ENCODE measurements at regions not wholly inside any gene's neighbourhood (a gene's known extent, or its start where the extent isn't known, plus 50 kb on each side); places are given as distances from the start of the nearest gene placed in this dataset.

DNA sequence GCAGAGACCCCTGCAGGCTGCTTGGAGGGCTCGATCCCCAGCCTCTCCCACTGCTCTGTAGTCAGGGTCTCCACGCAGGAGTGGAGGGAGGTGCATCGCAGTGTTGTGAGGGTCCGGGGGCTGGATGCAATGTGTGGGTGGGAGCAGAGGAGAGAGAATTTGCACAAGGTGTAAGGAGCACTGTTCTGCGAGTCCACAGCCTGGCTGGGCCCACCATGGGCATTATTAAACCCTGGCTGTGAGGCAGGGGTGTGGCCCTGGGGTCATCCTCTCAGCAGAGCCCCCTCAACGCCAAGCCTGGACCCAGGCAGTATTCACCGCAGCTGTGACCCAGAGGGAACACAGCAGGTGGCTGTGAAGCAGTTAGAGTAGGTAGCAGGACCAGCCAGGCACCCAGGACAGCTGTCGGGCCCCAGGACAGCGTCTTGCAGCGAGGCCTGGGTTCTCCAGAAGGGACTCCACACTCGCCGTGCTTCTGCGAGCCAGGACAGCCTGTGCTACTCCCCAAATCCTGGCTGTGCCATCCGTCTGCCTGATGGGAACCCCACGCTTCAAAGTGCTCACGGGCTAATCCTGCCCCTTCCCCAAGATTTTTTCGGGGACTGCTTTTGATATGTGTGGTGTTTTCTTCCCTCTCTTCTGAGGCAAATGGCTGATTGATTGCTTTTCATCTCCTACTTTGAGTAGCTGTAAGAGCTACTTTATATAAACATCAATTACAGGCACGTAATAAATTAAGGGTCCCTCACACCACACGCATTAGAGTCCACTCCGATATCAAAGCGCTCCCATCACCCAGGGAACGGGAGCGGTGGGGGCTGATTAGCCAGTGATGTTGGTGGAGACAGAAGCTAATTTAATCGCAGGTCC is 100.9 kb upstream of the GSE1 start:
- H3K4me3 ChIP-seq (ENCODE audit: low read length), result no peak overlapping the region
- H3K4me2 ChIP-seq (ENCODE audit: low read length), result no peak overlapping the region
- no peak overlapping the region for H2AFZ ChIP-seq (ENCODE audit: low read depth, low read length)
- H3K4me1 ChIP-seq (ENCODE audit: low read length), result no peaks in the 10 kb centered on the region
- H3K9me3 ChIP-seq (ENCODE audit: insufficient read depth, low read length), result no peaks in the 10 kb centered on the region
- no peaks in the 10 kb centered on the region for H3K79me2 ChIP-seq (ENCODE audit: low read length)
- H3K36me3 ChIP-seq (replicated peaks; ENCODE audit: low read depth, low read length), result no peaks in the 10 kb centered on the region
- H3K27me3 ChIP-seq (ENCODE audit: low read depth, low read length), result peaks cover 5% of the 10 kb centered on the region
- no peak overlapping the region for H3K9ac ChIP-seq (ENCODE audit: low read length)
- no peak overlapping the region for H3K27ac ChIP-seq (ENCODE audit: low read length)
- no peak for TF ChIP-seq EZH2phosphoT487 (IDR thresholded peaks at IDR 0.05; ENCODE audit: low read depth)
- TF ChIP-seq, protein P1, sequence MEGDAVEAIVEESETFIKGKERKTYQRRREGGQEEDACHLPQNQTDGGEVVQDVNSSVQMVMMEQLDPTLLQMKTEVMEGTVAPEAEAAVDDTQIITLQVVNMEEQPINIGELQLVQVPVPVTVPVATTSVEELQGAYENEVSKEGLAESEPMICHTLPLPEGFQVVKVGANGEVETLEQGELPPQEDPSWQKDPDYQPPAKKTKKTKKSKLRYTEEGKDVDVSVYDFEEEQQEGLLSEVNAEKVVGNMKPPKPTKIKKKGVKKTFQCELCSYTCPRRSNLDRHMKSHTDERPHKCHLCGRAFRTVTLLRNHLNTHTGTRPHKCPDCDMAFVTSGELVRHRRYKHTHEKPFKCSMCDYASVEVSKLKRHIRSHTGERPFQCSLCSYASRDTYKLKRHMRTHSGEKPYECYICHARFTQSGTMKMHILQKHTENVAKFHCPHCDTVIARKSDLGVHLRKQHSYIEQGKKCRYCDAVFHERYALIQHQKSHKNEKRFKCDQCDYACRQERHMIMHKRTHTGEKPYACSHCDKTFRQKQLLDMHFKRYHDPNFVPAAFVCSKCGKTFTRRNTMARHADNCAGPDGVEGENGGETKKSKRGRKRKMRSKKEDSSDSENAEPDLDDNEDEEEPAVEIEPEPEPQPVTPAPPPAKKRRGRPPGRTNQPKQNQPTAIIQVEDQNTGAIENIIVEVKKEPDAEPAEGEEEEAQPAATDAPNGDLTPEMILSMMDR (IDR thresholded peaks at IDR 0.05; ENCODE audit: low read depth, low read length), result no peak
- H4K20me1 ChIP-seq (ENCODE audit: insufficient read depth, low read length), result no peaks in the 10 kb centered on the region

DNA sequence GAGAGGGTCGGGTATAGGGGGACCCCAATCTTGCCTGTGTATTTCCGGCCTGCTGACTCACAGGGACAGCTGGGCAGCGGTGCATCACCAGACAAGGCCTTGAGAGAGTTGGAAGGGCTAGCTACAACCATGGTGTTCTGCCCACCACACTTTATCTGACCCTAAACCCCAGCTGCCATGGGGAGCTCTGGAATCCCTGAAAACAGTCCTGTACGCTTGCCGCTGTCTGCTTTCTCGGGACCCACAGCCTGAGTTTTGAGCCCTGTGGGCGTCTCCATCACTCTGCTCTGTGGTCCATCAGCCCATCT is 100.4 kb upstream of the GSE1 start:
- Histone ChIP-seq H3K4me1 (ENCODE audit: low read length) (no peaks in the 10 kb centered on the region), H4K20me1 (ENCODE audit: insufficient read depth, low read length) (no peaks in the 10 kb centered on the region), H3K9me3 (ENCODE audit: insufficient read depth, low read length) (no peaks in the 10 kb centered on the region), H3K27me3 (ENCODE audit: low read depth, low read length) (peaks cover 5% of the 10 kb centered on the region), H2AFZ (ENCODE audit: low read depth, low read length) (no peak overlapping the region), H3K27ac (ENCODE audit: low read length) (no peak overlapping the region), H3K36me3 (replicated peaks; ENCODE audit: low read depth, low read length) (no peaks in the 10 kb centered on the region), H3K4me3 (ENCODE audit: low read length) (no peak overlapping the region), H3K79me2 (ENCODE audit: low read length) (no peaks in the 10 kb centered on the region), H3K4me2 (ENCODE audit: low read length) (no peak overlapping the region), H3K9ac (ENCODE audit: low read length) (no peak overlapping the region)
- TF ChIP-seq EZH2phosphoT487 (IDR thresholded peaks at IDR 0.05; ENCODE audit: low read depth), result no peak
- TF ChIP-seq, protein P1 (IDR thresholded peaks at IDR 0.05; ENCODE audit: low read depth, low read length), result no peak

DNA sequence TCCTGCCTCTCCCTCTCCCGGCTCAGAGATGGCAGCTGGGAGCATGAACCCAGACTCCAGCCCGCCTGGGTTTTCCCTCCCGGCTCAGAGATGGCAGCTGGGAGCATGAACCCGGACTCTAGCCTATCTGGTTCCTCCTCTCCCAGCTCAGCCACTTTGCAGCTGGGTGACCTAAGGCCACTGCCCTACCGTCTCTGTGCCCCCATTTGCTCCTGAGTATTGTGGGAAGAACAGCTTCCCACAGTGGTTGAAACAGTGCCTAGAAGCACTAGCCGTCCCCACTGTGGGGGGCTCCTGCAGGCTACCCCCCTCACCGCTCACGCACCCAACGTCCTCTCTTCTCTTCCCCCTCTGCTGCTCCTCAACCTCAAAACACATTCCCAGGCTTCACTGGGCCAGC is 99.9 kb upstream of the GSE1 start:
- no peak overlapping the region for H3K9ac ChIP-seq (ENCODE audit: low read length)
- H3K27ac ChIP-seq (ENCODE audit: low read length), result no peak overlapping the region
- H3K4me3 ChIP-seq (ENCODE audit: low read length), result no peak overlapping the region
- H3K4me1 ChIP-seq (ENCODE audit: low read length), result no peaks in the 10 kb centered on the region
- H3K9me3 ChIP-seq (ENCODE audit: insufficient read depth, low read length), result no peaks in the 10 kb centered on the region
- no peak overlapping the region for H2AFZ ChIP-seq (ENCODE audit: low read depth, low read length)
- H3K4me2 ChIP-seq (ENCODE audit: low read length), result no peak overlapping the region
- TF ChIP-seq, protein P1 (IDR thresholded peaks at IDR 0.05; ENCODE audit: low read depth, low read length), result no peak
- TF ChIP-seq EZH2phosphoT487 (IDR thresholded peaks at IDR 0.05; ENCODE audit: low read depth), result no peak
- H3K79me2 ChIP-seq (ENCODE audit: low read length), result no peaks in the 10 kb centered on the region
- no peaks in the 10 kb centered on the region for H3K36me3 ChIP-seq (replicated peaks; ENCODE audit: low read depth, low read length)
- peaks cover 5% of the 10 kb centered on the region for H3K27me3 ChIP-seq (ENCODE audit: low read depth, low read length)
- H4K20me1 ChIP-seq (ENCODE audit: insufficient read depth, low read length), result no peaks in the 10 kb centered on the region

DNA sequence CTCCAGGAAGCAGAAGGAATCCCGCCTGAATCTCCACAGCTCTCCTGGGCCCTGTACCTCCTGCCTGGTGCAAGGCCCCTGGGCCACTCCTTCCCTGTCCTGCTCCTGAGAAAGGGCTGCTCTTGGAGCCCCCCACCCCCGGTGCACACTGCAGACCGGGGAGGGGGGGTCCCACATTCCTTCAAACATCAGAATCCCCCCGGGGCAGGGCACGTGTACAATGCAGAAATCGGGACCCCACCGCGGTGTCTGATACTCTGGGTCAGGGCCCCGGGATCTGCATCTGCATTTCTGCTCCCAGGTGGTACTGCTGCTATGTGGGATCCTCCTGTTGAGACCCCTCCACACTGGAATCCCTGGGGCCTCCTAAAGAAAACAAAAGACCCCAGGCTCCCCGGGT is 99.5 kb upstream of the GSE1 start:
- no peaks in the 10 kb centered on the region for H3K4me1 ChIP-seq (ENCODE audit: low read length)
- H2AFZ ChIP-seq (ENCODE audit: low read depth, low read length), result no peak overlapping the region
- no peak overlapping the region for H3K9ac ChIP-seq (ENCODE audit: low read length)
- H3K36me3 ChIP-seq (replicated peaks; ENCODE audit: low read depth, low read length), result no peaks in the 10 kb centered on the region
- H3K27me3 ChIP-seq (ENCODE audit: low read depth, low read length), result peaks cover 5% of the 10 kb centered on the region
- no peaks in the 10 kb centered on the region for H3K79me2 ChIP-seq (ENCODE audit: low read length)
- no peak for TF ChIP-seq EZH2phosphoT487 (IDR thresholded peaks at IDR 0.05; ENCODE audit: low read depth)
- TF ChIP-seq, protein P1 (IDR thresholded peaks at IDR 0.05; ENCODE audit: low read depth, low read length), result no peak
- H3K9me3 ChIP-seq (ENCODE audit: insufficient read depth, low read length), result no peaks in the 10 kb centered on the region
- H3K4me3 ChIP-seq (ENCODE audit: low read length), result no peak overlapping the region
- no peaks in the 10 kb centered on the region for H4K20me1 ChIP-seq (ENCODE audit: insufficient read depth, low read length)
- H3K27ac ChIP-seq (ENCODE audit: low read length), result no peak overlapping the region
- H3K4me2 ChIP-seq (ENCODE audit: low read length), result no peak overlapping the region
